H1 (cell line): ENCODE measurements at regions not wholly inside any gene's neighbourhood (a gene's known extent, or its start where the extent isn't known, plus 50 kb on each side); places are given as distances from the start of the nearest gene placed in this dataset.

Experiments used
- CTCF ChIA-PET: fragments of 300-600 bp; sonication (Branson Sonifier 250); formaldehyde crosslinking; loops from one replicate; lab custom pipeline; 2021; ENCODE audit not compliant: partially characterized antibody; lab: Charles Lee
- POLR2A ChIA-PET: fragments of 300-600 bp; sonication (Branson Sonifier 250); formaldehyde crosslinking; loops from one replicate; lab custom pipeline; 2021; ENCODE audit warnings: inconsistent platforms; ENCODE audit not compliant: partially characterized antibody; lab: Charles Lee
- DNase-seq, 2 experiments: peaks; one replicate each; pipeline versions ENCODE4 v3.0.0 to v3.0.0-alpha.2; 2010 to 2022; ENCODE audit warnings: low spot score in 2 of 2, low read depth in 1 of 2, mixed read lengths in 1 of 2
- FAIRE-seq: peaks from 2 replicates; lab custom pipeline; 2011; peaks lifted over from hg19 to GRCh38; lab: Jason Lieb, UNC
- H2AFZ ChIP-seq: 2 replicates; pipeline ENCODE4 v1.8.1; 2012; ENCODE audit warnings: low read length, inconsistent platforms
- H2AK5ac ChIP-seq: 2 replicates; pipeline ENCODE4 v1.6.1; 2013; ENCODE audit warnings: low read depth, low read length
- H2BK120ac ChIP-seq: replicated peaks from 2 replicates; pipeline ENCODE3; 2013; ENCODE audit warnings: low read depth, low read length, inconsistent platforms
- H2BK12ac ChIP-seq: 2 replicates; pipeline ENCODE4 v1.6.1; 2013; ENCODE audit warnings: low read depth, low read length
- H2BK15ac ChIP-seq: 2 replicates; pipeline ENCODE4 v1.6.1; 2013; ENCODE audit warnings: low read length
- H2BK20ac ChIP-seq: 2 replicates; pipeline ENCODE4 v1.6.1; 2013; ENCODE audit warnings: low read length
- H2BK5ac ChIP-seq: 2 replicates; pipeline ENCODE4 v1.6.1; 2013; ENCODE audit warnings: low read depth, low read length
- H3K14ac ChIP-seq: 2 replicates; pipeline ENCODE4 v1.6.1; 2013; ENCODE audit warnings: inconsistent platforms; ENCODE audit not compliant: insufficient read length
- H3K18ac ChIP-seq: 2 replicates; pipeline ENCODE4 v1.6.1; 2013; ENCODE audit warnings: low read length; ENCODE audit errors: extremely low read depth
- H3K23ac ChIP-seq: 2 replicates; pipeline ENCODE4 v1.6.1; 2013; ENCODE audit warnings: inconsistent platforms; ENCODE audit not compliant: insufficient read length
- H3K23me2 ChIP-seq: 2 replicates; pipeline ENCODE4 v1.6.1; 2013; ENCODE audit warnings: low read depth, low read length
- H3K27ac ChIP-seq: 2 replicates; pipeline ENCODE4 v1.6.1; 2011; ENCODE audit warnings: low read depth, low read length, inconsistent platforms
- H3K27me3 ChIP-seq, 4 experiments: replicated peaks in 1 of 4; 1 replicate in 1 of 4; 2 replicates in 3 of 4; pipeline versions ENCODE4 v1.6.1 to v1.8.1; 2011 to 2013; ENCODE audit warnings: low read length in 3 of 4, mild to moderate bottlenecking in 3 of 4, inconsistent platforms in 2 of 4, mixed read lengths in 2 of 4, moderate library complexity in 1 of 4; ENCODE audit not compliant: control insufficient read depth in 3 of 4, insufficient read depth in 3 of 4; ENCODE audit errors: extremely low read depth in 1 of 4
- H3K36me3 ChIP-seq, 4 experiments: 2 replicates each; pipeline versions ENCODE4 v1.6.1 to v1.8.1; 2011 to 2013; ENCODE audit warnings: mild to moderate bottlenecking in 4 of 4, low read length in 3 of 4, moderate library complexity in 2 of 4, control low read depth in 1 of 4, inconsistent platforms in 1 of 4; ENCODE audit not compliant: insufficient read depth in 4 of 4, control insufficient read depth in 2 of 4
- H3K4ac ChIP-seq: replicated peaks from 2 replicates; pipeline ENCODE3; 2013; ENCODE audit warnings: low read length, low read depth, mixed read lengths, inconsistent platforms; ENCODE audit not compliant: insufficient read length
- H3K4me1 ChIP-seq, 4 experiments: replicated peaks in 1 of 4; 1 replicate in 1 of 4; 2 replicates in 3 of 4; pipeline versions ENCODE4 v1.6.1 to v1.8.1; 2011 to 2013; ENCODE audit warnings: low read length in 3 of 4, inconsistent platforms in 2 of 4, mixed read lengths in 1 of 4; ENCODE audit not compliant: insufficient read depth in 4 of 4, control insufficient read depth in 3 of 4
- H3K4me2 ChIP-seq, 2 experiments: 2 replicates each; pipeline versions ENCODE4 v1.6.1 to v1.8.1; 2011 to 2013; ENCODE audit warnings: low read depth in 2 of 2, low read length in 2 of 2, control low read depth in 1 of 2, inconsistent platforms in 1 of 2, mild to moderate bottlenecking in 1 of 2; ENCODE audit not compliant: insufficient read depth in 1 of 2
- H3K4me3 ChIP-seq, 4 experiments: fragments of 200-600, 300-600 bp in 1 of 4; sonication (generic), shearing (Covaris generic), sonication (Bioruptor Twin) in 1 of 4; 2 replicates each; pipeline versions ENCODE4 v1.5.1 to v1.8.1; 2011 to 2016; ENCODE audit warnings: low read length in 4 of 4, low read depth in 3 of 4, control low read depth in 2 of 4, inconsistent platforms in 2 of 4, mild to moderate bottlenecking in 2 of 4, mixed read lengths in 1 of 4, moderate library complexity in 1 of 4; ENCODE audit not compliant: insufficient read depth in 2 of 4; ENCODE audit errors: extremely low read depth in 1 of 4
- H3K56ac ChIP-seq: replicated peaks from 2 replicates; pipeline ENCODE3; 2013; ENCODE audit warnings: low read depth, mild to moderate bottlenecking, mixed read lengths, low read length, inconsistent platforms; ENCODE audit not compliant: insufficient read length
- H3K79me1 ChIP-seq: 2 replicates; pipeline ENCODE4 v1.6.1; 2013; ENCODE audit warnings: low read depth, low read length, control low read depth
- H3K79me2 ChIP-seq, 2 experiments: 2 replicates each; pipeline versions ENCODE4 v1.6.1 to v1.8.1; 2012 to 2013; ENCODE audit warnings: low read length in 2 of 2, mild to moderate bottlenecking in 2 of 2, inconsistent platforms in 1 of 2; ENCODE audit not compliant: insufficient read depth in 2 of 2, control insufficient read depth in 1 of 2
- H3K9ac ChIP-seq, 4 experiments: replicated peaks in 1 of 4; 1 replicate in 1 of 4; 2 replicates in 3 of 4; pipeline versions ENCODE4 v1.6.1 to v1.8.1; 2011 to 2013; ENCODE audit warnings: low read depth in 3 of 4, low read length in 3 of 4, control low read depth in 2 of 4, mild to moderate bottlenecking in 2 of 4, moderate library complexity in 2 of 4, inconsistent platforms in 1 of 4; ENCODE audit errors: extremely low read depth in 1 of 4
- H3K9me3 ChIP-seq, 2 experiments: 2 replicates each; pipeline versions ENCODE4 v1.6.1 to v1.8.1; 2012 to 2013; ENCODE audit warnings: mild to moderate bottlenecking in 2 of 2, moderate library complexity in 2 of 2, control low read depth in 1 of 2, inconsistent platforms in 1 of 2, low read depth in 1 of 2, low read length in 1 of 2, mixed read lengths in 1 of 2; ENCODE audit not compliant: insufficient read depth in 2 of 2
- H4K20me1 ChIP-seq, 2 experiments: replicated peaks in 1 of 2; 2 replicates each; pipeline versions ENCODE3 to v1.8.1; 2011 to 2013; ENCODE audit warnings: inconsistent platforms in 2 of 2, low read length in 2 of 2, mild to moderate bottlenecking in 1 of 2; ENCODE audit not compliant: insufficient read depth in 2 of 2, control insufficient read depth in 1 of 2
- H4K5ac ChIP-seq: 2 replicates; pipeline ENCODE4 v1.6.1; 2013; ENCODE audit warnings: low read length, low read depth, mixed read lengths, inconsistent platforms; ENCODE audit not compliant: insufficient read length
- H4K8ac ChIP-seq: 2 replicates; pipeline ENCODE4 v1.8.0; 2013; ENCODE audit warnings: mild to moderate bottlenecking, moderate library complexity, low read length, inconsistent platforms; ENCODE audit not compliant: insufficient read depth; ENCODE audit errors: extremely low read depth
- H4K91ac ChIP-seq: replicated peaks from 2 replicates; pipeline ENCODE3; 2013; ENCODE audit warnings: low read length, mixed read lengths, inconsistent platforms; ENCODE audit not compliant: insufficient read length
- BACH1 ChIP-seq: IDR thresholded peaks from 2 replicates; pipeline ENCODE4 v1.6.1; 2012; ENCODE audit warnings: low read length, improper control_type of control experiment
- EGR1 ChIP-seq: IDR thresholded peaks from 2 replicates; pipeline ENCODE4 v1.6.1; 2011; ENCODE audit warnings: low read depth, low read length, borderline replicate concordance
- HDAC6 ChIP-seq: IDR thresholded peaks from one replicate; pipeline ENCODE4 v1.7.1; 2012; ENCODE audit warnings: low read depth, mild to moderate bottlenecking, inconsistent platforms, low read length, moderate library complexity
- JUN ChIP-seq: IDR thresholded peaks from 2 replicates; pipeline ENCODE4 v1.6.1; 2011; ENCODE audit warnings: low read depth, mild to moderate bottlenecking, improper control_type of control experiment, low read length
- JUND ChIP-seq: IDR thresholded peaks from 2 replicates; pipeline ENCODE4 v1.6.1; 2011; ENCODE audit warnings: mild to moderate bottlenecking, improper control_type of control experiment, low read length
- SIX5 ChIP-seq: IDR thresholded peaks from 2 replicates; pipeline ENCODE4 v1.6.1; 2011; ENCODE audit warnings: mild to moderate bottlenecking, low read depth, low read length
- WGBS, 2 experiments: shearing (Covaris generic) in 1 of 2; methylation state at CpG; one replicate each; pipeline versions ENCODE4 v1.1.6 to v1.1.7; 2013 to 2015; ENCODE audit warnings: low lambda C conversion rate in 2 of 2, mixed read lengths in 2 of 2, inconsistent platforms in 1 of 2, low coverage in 1 of 2, missing lambda C conversion rate in 1 of 2; ENCODE audit not compliant: insufficient replicate concordance in 2 of 2, insufficient coverage in 1 of 2, insufficient read length in 1 of 2; ENCODE audit errors: extremely low coverage in 1 of 2, missing lambda C conversion rate in 1 of 2; 5-methylcytosine and 5-hydroxymethylcytosine counted together

GRCh38 chr3:127427666-127428065 lies 139.8 kb upstream of the PRR20G start:
- Histone ChIP-seq H3K23me2 (no peaks in the 10 kb centered on the region; the same call in 1 of the 2 replicates), H3K9me3 (no peaks in the 10 kb centered on the region), H3K27me3 (no peaks in the 10 kb centered on the region), H3K9ac (no peak overlapping the region), H3K4ac (no peak overlapping the region), H3K4me1 (peaks cover 4 to 27% (median 12%) of the 10 kb centered on the region in 4 experiments), H2BK120ac (no peak overlapping the region), H4K5ac (no peak overlapping the region), H3K14ac (no peak overlapping the region), H3K4me3 (no peak overlapping the region), H2BK12ac (no peak overlapping the region), H3K36me3 (no peaks in the 10 kb centered on the region), H2BK20ac (no peak overlapping the region), H3K79me1 (no peaks in the 10 kb centered on the region), H3K56ac (no peak overlapping the region), H2AK5ac (no peak overlapping the region), H3K4me2 (no peak overlapping the region), H2BK5ac (no peak overlapping the region), H4K91ac (no peak overlapping the region), H3K23ac (no peak overlapping the region), H2AFZ (no peak overlapping the region), H2BK15ac (no peak overlapping the region), H3K18ac (no peak overlapping the region), H4K20me1 (no peaks in the 10 kb centered on the region), H3K79me2 (no peaks in the 10 kb centered on the region), H4K8ac (no peak overlapping the region; the same call in 1 of the 2 replicates), H3K27ac (no peak overlapping the region)
- ChIA-PET CTCF (interaction anchor here (1.2 to 1.5 kb wide), 3 partner anchors 12 to 54 kb away, joined by 4 to 7 read pairs (median 5); no protein-coding TSS in a partner anchor), POLR2A (no interaction called here)
- no peak for TF ChIP-seq JUN
- no peak for TF ChIP-seq BACH1
- no peak for TF ChIP-seq EGR1
- no peak for TF ChIP-seq HDAC6
- TF ChIP-seq JUND = no peak
- no peak for TF ChIP-seq SIX5
- FAIRE-seq (no peak), DNase-seq (peak in 1 of 2 experiments; percentile 41)
- 87% methylated on average over 8 of the region's 8 CpGs; no CpG with 5 or more reads in 1 of the 2 experiments for WGBS, 2 experiments
